ENCODE measurements at regions not wholly inside any gene's neighbourhood (a gene's known extent, or its start where the extent isn't known, plus 50 kb on each side); places are given as distances from the start of the nearest gene placed in this dataset.

DNA sequence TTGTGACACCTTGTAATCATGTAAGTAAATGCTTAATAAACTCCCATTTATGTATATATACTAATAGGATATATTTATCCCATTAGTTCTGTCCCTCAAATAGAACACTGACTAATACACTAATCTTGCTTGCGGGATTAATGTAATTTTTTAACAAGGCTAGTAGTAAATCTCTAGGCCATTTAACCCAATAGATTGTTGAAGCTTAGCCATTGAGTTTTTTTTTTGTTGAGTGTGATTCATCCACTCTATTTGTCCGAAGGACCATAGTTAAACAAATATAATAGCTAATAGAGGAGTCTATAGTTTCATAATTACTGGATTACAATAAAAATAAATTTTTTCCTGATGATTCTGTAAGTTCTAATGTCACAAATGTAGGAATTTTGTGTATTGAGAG lies 474.4 kb downstream of the CDH9 start:
- Mint-ChIP-seq H3K9me3 (peaks cover 8 to 18% of the 10 kb centered on the region in 2 experiments; a peak in 4 of 5 replicates), H3K36me3 (ENCODE audit: insufficient read depth in 1 of 3, low read depth in 3 of 3) (no peaks in the 10 kb centered on the region; a peak in 1 of 7 replicates), H3K4me1 (no peaks in the 10 kb centered on the region), H3K4me3 (no peak overlapping the region), H3K27ac (no peak overlapping the region), H3K27me3 (ENCODE audit: low read depth) (no peaks in the 10 kb centered on the region)
- no peaks in the 10 kb centered on the region for H3K4me1 ChIP-seq (ENCODE audit: insufficient read depth, low read length)
- no peak overlapping the region for H2BK120ac ChIP-seq (ENCODE audit: low read depth, low read length, poor library complexity, severe bottlenecking)
- WGBS (ENCODE audit: extremely low coverage, insufficient read length, low lambda C conversion rate) = no CpG with 5 or more reads among the region's 2 CpGs
- no peak overlapping the region for H3K18ac ChIP-seq (ENCODE audit: insufficient read length, low read depth, low read length)
- no peak overlapping the region for H3K4me2 ChIP-seq (ENCODE audit: insufficient read depth, insufficient read length, low read length)
- H2BK20ac ChIP-seq (ENCODE audit: low read depth, low read length, poor library complexity, severe bottlenecking) = no peak overlapping the region
- no peak overlapping the region for H4K91ac ChIP-seq (ENCODE audit: insufficient read length, low read depth, low read length)
- H3K23ac ChIP-seq (ENCODE audit: insufficient read length, low read depth, low read length) = no peak overlapping the region
- no peak overlapping the region for H3K14ac ChIP-seq (ENCODE audit: insufficient read depth, low read length)
- DNase-seq = no peak
- H3K27ac ChIP-seq (ENCODE audit: insufficient read length, low read depth, low read length) = no peak overlapping the region
- no peak overlapping the region for H4K8ac ChIP-seq (replicated peaks; ENCODE audit: insufficient read length, low read depth, low read length)
- H2BK5ac ChIP-seq (ENCODE audit: insufficient read length, low read length) = no peak overlapping the region
- no peak overlapping the region for H2BK12ac ChIP-seq (ENCODE audit: insufficient read length, low read depth, low read length)
- H3K79me1 ChIP-seq (ENCODE audit: insufficient read depth, low read depth, low read length, poor library complexity, severe bottlenecking) = no peaks in the 10 kb centered on the region
- no peak overlapping the region for H2AFZ ChIP-seq (ENCODE audit: low read length)
- H3K27me3 ChIP-seq (ENCODE audit: insufficient read depth, low read length) = no peaks in the 10 kb centered on the region
- H3K23me2 ChIP-seq (ENCODE audit: insufficient read length, low read depth, low read length, poor library complexity, severe bottlenecking) = no peaks in the 10 kb centered on the region
- H3K4ac ChIP-seq (ENCODE audit: low read depth, low read length) = no peak overlapping the region
- no peak overlapping the region for H3T11ph ChIP-seq (ENCODE audit: low read length)
- no peak overlapping the region for H3K9ac ChIP-seq (ENCODE audit: extremely low read depth, insufficient read length, low read length)
- no peak overlapping the region for H2AK5ac ChIP-seq (ENCODE audit: insufficient read length, low read length)
- no peaks in the 10 kb centered on the region for H3K9me3 ChIP-seq (ENCODE audit: control insufficient read depth, low read depth, low read length)
- no peak overlapping the region for H3K56ac ChIP-seq (ENCODE audit: insufficient read length, low read depth, low read length)
- no peak overlapping the region for H2BK15ac ChIP-seq (ENCODE audit: low read depth, low read length)
- no peak overlapping the region for H4K5ac ChIP-seq (ENCODE audit: insufficient read length, low read depth, low read length)
- no peaks in the 10 kb centered on the region for H3K79me2 ChIP-seq (ENCODE audit: insufficient read depth, low read length)
- H4K20me1 ChIP-seq (ENCODE audit: control insufficient read depth, insufficient read depth, insufficient read length) = no peaks in the 10 kb centered on the region
- TF ChIP-seq, protein P1, sequence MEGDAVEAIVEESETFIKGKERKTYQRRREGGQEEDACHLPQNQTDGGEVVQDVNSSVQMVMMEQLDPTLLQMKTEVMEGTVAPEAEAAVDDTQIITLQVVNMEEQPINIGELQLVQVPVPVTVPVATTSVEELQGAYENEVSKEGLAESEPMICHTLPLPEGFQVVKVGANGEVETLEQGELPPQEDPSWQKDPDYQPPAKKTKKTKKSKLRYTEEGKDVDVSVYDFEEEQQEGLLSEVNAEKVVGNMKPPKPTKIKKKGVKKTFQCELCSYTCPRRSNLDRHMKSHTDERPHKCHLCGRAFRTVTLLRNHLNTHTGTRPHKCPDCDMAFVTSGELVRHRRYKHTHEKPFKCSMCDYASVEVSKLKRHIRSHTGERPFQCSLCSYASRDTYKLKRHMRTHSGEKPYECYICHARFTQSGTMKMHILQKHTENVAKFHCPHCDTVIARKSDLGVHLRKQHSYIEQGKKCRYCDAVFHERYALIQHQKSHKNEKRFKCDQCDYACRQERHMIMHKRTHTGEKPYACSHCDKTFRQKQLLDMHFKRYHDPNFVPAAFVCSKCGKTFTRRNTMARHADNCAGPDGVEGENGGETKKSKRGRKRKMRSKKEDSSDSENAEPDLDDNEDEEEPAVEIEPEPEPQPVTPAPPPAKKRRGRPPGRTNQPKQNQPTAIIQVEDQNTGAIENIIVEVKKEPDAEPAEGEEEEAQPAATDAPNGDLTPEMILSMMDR (conservative IDR thresholded peaks at IDR 0.05) = no peak
